NCI-H2196 (cell line): ENCODE measurements at regions not wholly inside any gene's neighbourhood (a gene's known extent, or its start where the extent isn't known, plus 50 kb on each side); places are given as distances from the start of the nearest gene placed in this dataset.

Experiments
- DNase-seq: peaks from one replicate; lab custom pipeline; 2025; ENCODE audit not compliant: unreplicated experiment; lab: John Stamatoyannopoulos, UW

DNA sequence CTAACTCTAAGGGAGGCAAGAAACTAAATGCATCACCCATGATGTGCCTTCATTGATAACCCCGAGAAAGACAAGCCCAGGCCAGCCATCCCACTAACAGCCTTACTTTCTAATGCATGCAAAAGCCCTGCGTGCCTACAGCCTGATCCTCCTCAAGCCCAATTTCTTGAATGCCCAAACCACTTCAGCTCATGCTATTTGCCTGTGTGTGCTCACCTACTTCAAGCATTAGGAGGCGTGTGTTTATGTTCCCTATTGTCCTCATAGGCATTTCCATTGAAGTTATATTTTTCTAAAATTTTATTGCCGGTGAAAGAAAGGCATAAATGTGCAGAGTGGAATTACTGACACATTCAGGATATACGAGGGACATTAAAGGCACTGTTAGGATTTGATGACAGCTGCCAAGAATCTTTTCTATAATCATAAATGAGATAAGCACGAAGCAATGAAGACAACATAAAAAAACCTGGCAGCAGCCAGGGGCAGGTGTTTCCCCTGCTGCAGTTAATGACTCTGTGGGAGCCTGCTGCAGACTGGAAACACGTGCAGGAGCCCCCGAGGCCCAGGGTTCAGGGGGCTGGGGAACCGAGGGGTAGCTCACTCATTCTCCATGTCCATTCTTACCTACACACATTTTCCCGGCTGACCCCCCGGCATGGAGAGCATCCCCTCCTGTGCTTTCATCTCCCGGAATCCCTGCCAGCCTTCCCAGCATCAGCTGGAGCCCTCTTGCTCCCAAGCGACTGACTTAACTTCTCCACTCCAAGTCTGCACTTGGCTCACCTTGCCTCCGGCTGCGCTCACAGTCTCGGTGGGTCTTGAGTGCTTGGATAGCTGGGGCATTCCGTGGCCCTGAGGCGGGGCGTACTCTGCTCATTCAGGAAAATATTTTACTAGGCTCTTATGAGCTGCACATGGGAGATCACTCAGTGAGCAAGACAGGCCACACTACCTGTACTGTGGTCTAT lies 292.3 kb upstream of the SIX2 start:
- DNase-seq = peak; percentile 80

DNA sequence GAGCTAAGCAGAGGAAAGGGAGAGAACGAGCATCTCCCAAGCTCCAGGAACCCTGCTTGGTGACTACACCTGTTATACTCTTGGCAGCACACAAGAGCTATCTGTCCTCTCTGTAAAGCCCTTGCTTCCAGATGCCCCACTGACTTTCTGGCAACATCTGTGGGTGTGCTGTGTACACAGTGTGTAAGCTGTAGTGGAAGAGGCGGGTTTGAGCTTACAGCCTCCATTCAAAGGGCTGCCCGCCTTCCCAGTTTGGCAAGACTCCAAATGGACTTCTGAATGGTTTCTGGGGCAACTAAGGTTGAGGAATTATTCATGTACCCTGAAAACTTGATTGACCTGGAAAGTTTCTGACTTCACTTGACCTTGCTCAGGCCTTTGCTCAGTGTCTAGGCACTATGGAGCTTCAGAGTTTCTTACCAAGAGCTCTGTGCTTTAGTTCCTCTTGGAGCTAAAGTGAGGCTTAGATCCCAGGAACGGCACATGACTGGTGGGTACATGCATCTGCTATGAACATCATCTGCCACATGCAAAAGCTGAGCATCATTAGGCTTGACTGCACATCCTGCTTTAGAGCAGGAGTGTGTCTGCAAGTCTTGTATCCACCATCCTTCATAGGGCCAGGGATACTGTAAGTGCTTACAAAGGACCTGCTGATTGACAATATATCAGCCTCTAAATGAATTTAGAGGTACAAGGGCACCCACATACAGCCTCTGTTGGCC lies 290.9 kb upstream of the SIX2 start:
- peak; percentile 91 for DNase-seq

DNA sequence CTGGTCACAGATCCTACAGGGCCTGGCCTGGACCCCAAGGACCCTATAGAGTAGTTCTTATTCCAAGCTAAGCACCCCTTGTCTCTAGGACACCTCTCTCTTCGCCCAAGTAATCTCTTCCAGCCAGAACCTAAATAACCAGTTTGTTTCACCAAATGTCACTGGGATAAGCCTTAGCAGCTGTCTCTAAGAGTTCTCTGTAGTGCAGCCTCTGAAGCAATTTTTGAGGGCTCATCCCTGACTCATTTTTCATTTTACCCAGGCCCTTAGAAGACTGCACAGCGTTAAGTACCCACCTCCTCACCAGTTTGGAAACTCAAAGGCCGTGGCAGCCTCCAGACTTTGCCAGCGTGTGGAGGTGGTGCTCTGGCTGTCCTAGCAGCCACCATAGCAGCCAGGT lies 290.1 kb upstream of the SIX2 start:
- no peak for DNase-seq

DNA sequence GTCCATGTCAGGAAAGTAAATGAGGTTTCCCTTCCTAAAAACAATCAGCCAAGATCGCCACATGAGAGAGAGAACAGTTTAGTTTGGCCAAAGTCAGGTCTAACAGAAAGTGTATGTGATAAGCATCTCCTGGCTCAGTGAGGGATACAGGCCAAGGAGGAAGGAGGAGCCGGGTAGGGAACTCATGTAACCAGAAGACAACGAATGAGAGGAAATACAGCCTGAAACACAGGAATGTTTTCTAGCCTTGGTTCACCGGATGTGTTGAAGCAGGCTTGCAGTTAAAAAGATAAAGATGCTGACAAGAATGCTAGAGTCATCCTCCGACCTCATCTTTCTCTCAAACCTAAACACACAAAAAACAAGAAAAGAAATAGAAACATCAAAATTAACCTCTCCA lies 283.9 kb upstream of the SIX2 start:
- no peak for DNase-seq

DNA sequence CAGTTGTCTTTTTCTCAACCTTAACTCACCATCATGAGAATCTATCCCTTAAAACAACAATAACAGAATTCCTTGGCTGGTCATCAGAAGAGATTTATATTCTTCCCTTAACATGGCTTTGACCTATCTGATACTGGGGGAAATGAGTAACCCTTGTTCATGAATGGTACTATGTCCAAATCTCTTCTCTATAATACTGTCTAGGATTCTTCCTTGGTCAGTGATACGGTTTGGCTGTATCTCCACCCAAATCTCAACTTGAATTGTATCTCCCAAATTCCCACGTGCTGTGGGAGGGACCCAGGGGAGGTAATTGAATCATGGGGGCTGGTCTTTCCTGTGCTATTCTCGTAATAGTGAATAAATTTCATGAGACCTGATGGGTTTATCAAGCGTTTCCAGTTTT lies 282.0 kb upstream of the SIX2 start:
- no peak for DNase-seq

DNA sequence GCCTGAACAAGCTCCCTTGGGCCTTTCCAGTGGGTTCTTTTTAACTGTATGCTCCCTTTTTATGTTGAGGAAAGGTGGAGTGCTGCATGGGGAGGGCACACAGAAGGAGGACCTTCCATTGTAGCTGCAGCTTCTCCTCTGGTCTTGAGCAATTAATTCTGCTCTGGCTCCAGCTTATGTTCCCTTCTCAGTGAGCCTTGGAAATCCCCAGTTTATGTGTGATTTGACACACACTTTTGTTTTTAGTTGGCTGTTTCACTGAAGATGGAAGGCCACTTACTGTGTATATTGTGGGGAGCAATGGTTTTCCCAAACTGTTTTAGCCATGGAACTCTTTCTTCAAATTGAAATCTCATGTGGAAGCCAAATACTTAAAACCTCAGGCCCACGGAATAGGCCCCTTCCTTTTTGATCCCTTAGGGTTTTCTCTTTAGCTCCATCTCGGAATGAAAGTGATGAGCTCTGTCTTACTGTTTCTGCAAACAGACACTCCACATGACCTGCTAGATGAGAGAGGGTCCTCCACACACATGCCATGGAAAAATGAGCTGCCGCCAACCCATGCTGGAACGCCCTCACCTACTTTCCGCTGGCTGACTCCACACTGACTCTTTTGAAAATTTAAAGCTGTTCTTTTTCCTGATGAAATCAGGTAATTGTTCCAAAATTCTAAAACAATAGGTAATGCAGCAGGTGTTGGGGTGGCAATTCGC lies 280.9 kb upstream of the SIX2 start:
- no peak for DNase-seq

DNA sequence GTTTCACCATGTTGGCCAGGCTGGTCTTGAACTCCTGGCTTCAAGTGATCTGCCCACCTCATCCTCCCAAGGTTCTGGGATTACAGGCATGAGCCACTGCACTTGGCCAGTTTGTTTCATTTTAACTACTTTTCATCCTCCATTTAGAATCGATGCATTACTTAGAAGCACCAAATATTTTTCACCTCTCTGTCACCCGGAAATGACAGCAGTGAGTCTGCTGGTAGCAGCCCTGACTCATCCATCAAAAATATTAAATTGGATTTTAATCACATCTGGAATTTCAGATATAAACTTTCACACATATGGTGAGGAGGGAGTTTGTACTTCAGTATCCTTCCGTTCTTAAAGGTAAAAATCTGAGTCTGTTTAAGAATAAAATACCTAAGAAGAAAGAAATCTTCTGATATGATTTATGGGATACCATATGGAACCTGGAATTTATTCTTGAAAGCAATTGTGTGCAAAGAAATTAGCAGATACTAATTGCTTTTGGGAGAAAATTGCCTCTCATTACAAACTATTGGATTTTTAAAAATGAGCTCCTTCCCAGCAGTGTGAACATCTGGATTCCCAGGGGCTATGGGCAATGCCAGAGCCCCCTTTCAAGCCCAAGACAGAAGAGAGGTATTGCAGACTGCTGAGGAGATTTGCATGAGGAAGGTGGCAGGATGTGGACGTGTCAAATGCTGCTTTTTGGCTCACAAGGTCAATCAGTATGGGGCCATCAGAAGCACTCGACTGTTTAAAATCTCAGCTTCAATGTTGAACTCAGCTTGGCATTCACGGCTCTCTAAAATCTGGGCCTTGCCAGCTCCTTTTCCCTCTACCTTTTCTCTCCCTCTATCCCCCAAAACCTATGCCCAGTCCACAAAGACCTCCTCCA lies 279.5 kb upstream of the SIX2 start:
- DNase-seq = no peak

DNA sequence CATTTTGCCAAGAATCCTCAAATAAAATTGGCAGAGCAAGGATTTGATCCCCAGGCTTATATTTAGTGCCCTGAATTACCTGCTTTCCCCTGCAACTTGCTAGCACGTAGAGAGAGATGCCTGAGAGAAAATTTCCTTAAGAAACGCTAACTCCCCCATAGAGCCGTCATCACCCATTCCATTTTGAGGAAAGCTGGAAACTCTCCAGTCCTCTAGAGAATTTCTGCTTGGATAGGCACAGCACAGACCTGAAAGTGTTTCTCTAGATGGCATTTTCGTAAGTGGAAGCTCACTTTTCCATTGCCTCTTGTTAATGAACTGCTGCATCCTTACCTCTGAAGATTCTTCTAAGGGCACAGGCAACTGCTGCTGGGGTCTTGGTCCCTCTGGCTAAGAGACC lies 277.8 kb upstream of the SIX2 start:
- DNase-seq = no peak

DNA sequence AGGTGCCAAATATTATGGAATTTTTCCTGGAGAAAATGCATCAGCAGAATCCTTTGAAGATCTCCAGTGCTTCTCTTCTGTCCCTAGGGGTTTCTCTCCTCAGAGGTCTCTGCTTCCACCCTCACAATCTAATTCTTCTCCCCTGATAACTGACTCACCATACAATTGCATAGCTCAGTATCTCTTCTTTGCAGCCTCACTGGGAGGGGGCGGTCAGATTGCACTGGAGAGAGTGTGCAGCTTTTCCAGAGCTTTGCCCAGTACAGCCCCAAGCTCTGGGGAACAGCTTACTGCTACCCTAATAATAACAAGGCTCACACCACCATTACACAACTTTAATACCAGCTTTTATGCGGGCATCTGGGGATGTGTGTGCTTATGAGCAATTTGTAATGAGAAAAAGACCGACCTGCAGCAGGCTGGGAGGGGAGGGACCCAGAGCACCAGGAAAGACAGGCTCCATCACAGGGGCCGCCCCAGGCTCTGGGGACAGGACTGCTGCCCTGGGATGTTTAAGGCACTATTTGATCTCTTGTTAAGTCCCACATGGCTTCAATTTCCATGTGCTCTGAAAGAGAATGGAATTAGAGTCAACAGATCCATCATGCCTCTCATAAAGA lies 276.6 kb upstream of the SIX2 start:
- no peak for DNase-seq

DNA sequence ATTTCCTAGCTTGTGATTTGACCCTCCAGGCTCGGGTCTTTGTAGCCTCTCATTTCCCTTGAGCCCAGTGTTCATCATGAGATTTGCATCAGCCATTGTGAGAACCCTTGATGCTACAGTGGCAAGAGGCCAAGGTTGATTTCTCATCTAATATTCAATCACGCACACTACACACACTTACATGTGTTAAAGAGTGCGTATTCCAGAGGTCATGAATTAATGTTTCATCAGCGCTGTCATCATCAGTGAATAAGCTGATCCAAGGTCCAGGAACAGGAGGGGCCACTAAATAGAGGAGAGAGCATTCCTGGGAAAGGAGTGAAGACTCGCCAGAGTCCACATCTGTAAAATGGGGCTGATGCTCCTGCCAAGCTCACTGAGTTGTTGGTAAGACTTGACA lies 276.1 kb upstream of the SIX2 start:
- no peak for DNase-seq

DNA sequence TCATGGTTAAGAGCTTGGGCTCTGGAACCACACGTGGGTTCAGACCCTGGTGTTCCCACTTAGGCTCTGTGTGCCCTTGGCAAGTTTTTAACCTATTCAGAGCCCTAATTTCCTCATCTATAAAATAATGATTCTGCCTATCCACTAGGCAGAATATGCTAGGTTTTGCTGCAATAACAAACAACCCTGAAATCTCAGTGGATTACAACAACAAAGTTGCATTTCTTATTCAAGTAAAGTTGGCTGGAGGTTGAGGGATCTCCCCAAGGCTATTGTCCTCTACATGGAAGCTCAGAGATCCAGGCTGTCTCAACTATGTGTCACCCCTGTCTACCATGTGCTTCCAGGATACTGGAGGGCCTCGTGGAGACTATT lies 275.4 kb upstream of the SIX2 start:
- DNase-seq = no peak

DNA sequence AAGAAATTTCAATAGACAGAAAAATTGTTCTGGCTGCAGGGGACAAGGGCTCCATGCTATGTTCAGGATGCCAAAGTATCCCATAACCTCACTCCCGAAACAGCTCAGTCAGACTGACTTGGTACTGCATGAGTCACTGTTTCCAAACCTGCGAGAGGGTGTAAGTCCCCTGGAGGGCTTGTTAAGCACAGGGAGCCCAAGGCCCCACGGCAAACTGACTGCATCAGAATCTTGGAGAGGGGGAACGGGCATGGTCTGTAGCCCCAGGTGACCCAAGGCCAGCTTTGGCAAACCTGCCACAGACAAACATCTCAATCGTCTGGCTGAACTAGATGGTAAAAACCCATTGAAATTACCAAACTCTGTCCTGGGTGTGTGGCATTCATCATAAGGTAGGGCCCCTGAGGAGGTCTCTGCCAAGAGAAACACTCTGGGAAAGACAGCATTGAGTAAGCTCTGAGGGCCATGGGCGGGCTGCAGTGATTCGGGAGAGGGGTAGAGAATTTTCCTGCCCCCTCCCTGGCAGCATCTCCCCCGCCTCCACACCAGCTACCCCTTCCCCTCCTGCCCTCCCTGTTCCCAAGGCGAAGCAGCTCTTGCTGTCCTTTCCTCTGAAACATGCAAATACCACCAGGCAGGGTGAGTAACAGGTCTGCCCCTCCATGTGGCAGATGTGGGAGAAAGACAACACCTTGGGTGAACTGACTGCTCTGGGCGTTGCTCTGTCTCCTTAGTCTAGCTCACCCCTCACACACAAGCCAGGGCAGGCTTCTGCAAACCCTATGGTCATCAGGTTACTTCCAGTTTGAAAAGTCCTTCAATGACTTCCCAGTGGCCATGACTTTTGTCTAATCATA lies 274.7 kb upstream of the SIX2 start:
- DNase-seq = no peak

DNA sequence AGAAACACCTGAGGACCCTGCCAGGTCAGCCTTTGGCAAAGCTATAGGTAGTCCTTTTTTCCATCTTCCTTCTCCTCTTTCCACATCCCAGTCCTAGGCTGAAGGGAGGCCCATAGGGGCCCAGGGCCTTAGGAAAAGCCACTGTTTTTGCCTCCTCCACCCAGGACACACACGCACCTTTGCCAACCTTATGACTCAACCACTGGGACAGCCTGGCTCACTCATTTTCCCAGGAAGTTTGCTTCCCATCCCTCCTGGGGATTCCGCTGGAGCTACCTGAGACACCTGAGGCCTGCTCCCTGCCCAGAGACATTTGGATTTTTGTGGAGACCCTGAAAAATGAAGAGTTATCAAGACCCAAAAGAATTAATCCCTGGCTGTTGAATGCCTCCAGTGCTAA lies 273.4 kb upstream of the SIX2 start:
- no peak for DNase-seq

DNA sequence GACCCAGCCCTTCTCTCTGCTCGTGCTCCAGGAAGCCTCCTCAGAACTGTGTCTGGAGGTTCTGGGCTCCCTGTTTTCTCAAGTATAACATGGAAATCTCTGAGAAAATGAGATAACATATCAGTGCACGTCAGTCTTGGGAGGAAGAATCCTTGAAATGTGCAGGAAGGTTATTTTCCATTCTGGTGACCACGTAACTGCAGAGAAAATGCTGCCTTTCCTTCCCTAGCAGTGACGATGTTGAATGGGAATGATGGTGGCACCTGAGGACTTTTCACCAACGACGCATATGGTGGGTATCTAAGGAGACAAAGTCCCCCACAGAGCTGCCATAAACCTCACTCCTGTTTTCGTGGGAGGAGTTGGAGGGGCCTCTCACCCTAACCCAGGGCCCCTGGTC lies 272.1 kb upstream of the SIX2 start:
- DNase-seq = no peak

DNA sequence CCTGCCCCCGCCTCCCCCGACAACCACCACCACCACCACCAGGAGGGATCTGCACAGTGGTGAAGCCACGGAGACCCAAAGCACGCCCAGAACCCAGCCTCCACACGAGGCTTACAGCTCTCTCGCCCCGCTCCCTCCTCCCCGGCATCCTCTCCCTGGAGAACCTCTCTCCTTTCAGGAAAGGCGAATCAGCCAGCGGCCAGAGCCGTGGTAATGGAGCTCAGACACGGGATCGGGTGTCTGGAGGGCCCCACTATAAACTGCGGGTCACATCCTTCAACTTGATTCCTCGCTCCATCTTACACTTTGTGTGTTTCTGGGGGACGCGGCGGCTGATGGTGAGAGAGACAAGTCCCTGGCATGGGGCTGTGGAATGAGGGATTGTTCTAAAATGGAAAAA lies 271.5 kb upstream of the SIX2 start:
- no peak for DNase-seq

DNA sequence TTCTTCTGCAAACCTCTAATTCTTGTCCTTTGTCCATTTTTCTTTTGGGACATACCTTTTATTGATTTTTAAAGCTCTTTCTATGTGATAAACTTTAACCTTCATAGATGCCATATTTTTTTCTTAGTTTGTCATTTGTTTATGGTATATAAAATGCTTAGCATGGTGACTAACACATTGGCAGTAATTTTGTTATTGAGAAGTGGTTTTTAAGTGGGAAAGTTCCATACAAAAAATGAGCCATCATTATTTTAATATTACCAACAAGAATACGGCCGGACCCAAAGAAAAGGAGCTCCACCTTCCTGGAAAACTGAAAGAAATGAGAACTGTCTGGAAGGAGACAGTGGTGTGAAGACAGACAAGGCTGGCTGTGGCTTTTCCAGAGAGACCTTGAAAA lies 270.1 kb upstream of the SIX2 start:
- no peak for DNase-seq

DNA sequence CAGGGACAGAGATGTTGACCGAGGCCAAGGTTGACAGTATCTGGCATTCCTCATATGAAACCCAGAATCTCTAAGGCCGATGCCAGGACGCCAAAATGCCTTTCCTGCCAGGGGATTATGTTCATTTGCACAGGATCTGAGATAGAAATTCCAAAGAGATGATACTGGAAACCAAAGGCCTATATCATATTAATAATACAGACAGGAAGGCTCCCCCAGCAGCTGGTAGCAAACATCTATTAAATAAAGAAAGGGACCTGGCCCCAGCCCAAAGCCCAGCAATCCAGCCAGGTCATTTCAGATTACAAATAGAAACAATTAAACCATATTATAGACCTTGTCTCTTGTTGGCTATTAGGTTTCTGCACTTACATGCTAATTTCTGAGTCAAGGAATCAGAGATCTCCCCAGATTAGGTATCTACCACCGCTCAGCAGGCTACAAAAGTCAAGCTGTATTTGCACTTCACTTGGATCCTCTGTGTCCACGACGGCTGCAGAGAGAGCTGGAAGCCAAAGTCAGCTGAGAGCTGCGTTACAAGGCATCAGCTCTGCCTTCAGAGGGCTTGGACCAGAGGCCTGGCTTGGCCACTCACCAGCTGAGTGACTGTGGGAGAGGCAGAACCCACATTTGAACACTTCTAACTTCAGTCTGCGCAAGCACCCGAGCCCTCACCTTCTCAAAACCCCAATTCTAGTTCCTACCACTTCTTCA lies 269.3 kb upstream of the SIX2 start:
- DNase-seq = peak; percentile 91

DNA sequence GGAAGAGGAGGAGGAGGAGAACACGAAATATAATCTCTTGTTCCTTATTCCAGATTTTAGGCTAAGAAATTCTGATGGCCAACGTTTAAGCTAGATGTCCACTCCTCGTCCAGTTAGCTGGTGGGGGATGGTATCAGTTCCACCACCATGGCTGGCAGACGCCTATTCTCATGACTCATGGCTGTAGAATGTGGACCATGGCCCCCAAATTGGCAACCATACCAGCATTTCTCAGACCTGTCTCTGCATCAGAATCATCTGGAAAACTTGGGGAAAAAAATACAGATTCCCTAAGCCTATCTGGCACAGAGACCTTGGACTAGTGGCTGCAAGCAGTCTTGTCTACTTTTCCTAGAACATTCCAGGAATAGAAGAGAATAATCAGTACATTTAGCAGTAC lies 267.7 kb upstream of the SIX2 start:
- DNase-seq = no peak

DNA sequence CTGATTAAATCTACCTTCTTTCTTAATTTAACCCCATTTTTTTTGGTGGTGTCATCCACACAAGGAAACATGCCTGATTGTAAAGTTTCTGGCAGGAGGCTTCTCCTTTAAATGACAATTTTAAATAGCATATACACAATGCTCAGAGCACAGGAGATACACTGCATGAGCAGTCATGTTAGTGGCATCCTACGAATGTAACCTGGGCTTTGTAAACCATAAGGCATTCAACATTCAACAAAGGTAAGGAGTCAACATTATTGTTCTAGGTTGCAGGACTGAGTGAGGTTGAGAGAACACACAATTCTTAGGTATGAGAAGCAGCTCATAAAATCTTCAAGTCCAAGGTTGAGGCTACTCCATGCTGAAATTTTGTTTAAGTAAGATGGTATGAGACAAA lies 266.6 kb upstream of the SIX2 start:
- no peak for DNase-seq
